GM21619 (cell line): ENCODE measurements at regions not wholly inside any gene's neighbourhood (a gene's known extent, or its start where the extent isn't known, plus 50 kb on each side); places are given as distances from the start of the nearest gene placed in this dataset.
"Not testable (repeated sequence)": the region's sequence is repeated elsewhere in the genome, so short reads cannot be mapped to it uniquely, and the experiment has no call there.

Source experiments
- ATAC-seq: cut with Tn5 transposase; IDR thresholded peaks from one replicate; pipeline ENCODE4 v1.9.1; 2021; ENCODE audit not compliant: unreplicated experiment

GRCh38 chr9:90169490-90169889, 473.1 kb downstream of the DIRAS2 start:
- ATAC-seq = no peak

GRCh38 chr9:90173935-90174334, 468.7 kb downstream of the DIRAS2 start:
- ATAC-seq = not testable (repeated sequence)

- not testable (repeated sequence) for ATAC-seq
These were observed 468.3 kb downstream of the DIRAS2 start for GRCh38 chr9:90174346-90174745.

- no peak for ATAC-seq
These were observed 467.4 kb downstream of the DIRAS2 start for GRCh38 chr9:90175257-90175656.

- no peak for ATAC-seq
These were observed 466.8 kb downstream of the DIRAS2 start for GRCh38 chr9:90175865-90176264.

- no peak for ATAC-seq
These were observed 465.7 kb downstream of the DIRAS2 start for GRCh38 chr9:90176901-90177300.

- no peak for ATAC-seq
These were observed 462.2 kb downstream of the DIRAS2 start for GRCh38 chr9:90180381-90180780.

- ATAC-seq = no peak
These were observed 454.0 kb downstream of the DIRAS2 start for GRCh38 chr9:90188656-90189055.

GRCh38 chr9:90189306-90189705, 453.3 kb downstream of the DIRAS2 start:
- ATAC-seq = peak; percentile 79

GRCh38 chr9:90192465-90192864, 450.2 kb downstream of the DIRAS2 start:
- ATAC-seq = not testable (repeated sequence)

GRCh38 chr9:90198956-90199355, 443.7 kb downstream of the DIRAS2 start:
- no peak for ATAC-seq

- ATAC-seq = no peak
These were observed 440.9 kb downstream of the DIRAS2 start for GRCh38 chr9:90201766-90202165.

- ATAC-seq = no peak
These were observed 438.3 kb downstream of the DIRAS2 start for GRCh38 chr9:90204128-90204831.

- ATAC-seq = not testable (repeated sequence)
These were observed 429.6 kb downstream of the DIRAS2 start for GRCh38 chr9:90213045-90213444.

- no peak for ATAC-seq
These were observed 423.0 kb downstream of the DIRAS2 start for GRCh38 chr9:90219548-90220118.

GRCh38 chr9:90221899-90222298, 420.7 kb downstream of the DIRAS2 start:
- ATAC-seq = not testable (repeated sequence)

GRCh38 chr9:90226839-90227338, 415.7 kb downstream of the DIRAS2 start:
- not testable (repeated sequence) for ATAC-seq

- ATAC-seq = not testable (repeated sequence)
These were observed 409.5 kb downstream of the DIRAS2 start for GRCh38 chr9:90233081-90233480.

GRCh38 chr9:90240541-90240940, 402.1 kb downstream of the DIRAS2 start:
- no peak for ATAC-seq

GRCh38 chr9:90245661-90246060, 397.0 kb downstream of the DIRAS2 start:
- no peak for ATAC-seq

- ATAC-seq = no peak
These were observed 393.5 kb downstream of the DIRAS2 start for GRCh38 chr9:90249094-90249493.

- no peak for ATAC-seq
These were observed 391.3 kb downstream of the DIRAS2 start for GRCh38 chr9:90251316-90251715.

GRCh38 chr9:90256345-90256744, 386.3 kb downstream of the DIRAS2 start:
- no peak for ATAC-seq
